Body of pancreas (tissue), 4 donors: ENCODE measurements at regions not wholly inside any gene's neighbourhood (a gene's known extent, or its start where the extent isn't known, plus 50 kb on each side); places are given as distances from the start of the nearest gene placed in this dataset.
A peak's percentile ranks its signal among the peaks of the same experiment; 100 is the strongest.

ENCODE experiments used
- ATAC-seq: fragments of 150-250 bp; one replicate; pipeline ENCODE4 v1.9.1; 2016
- DNase-seq, 4 donors: peaks; one replicate each; pipeline ENCODE4 v3.0.0-alpha.2; 2019
- H3K27ac ChIP-seq, 4 donors: fragments of 200-600 bp; sonication (generic); 1 replicate in 3 of 4; 2 replicates in 1 of 4; pipeline versions ENCODE4 v1.5.1 to v1.6.1; 2016 to 2019; ENCODE audit warnings: mild to moderate bottlenecking in 1 of 4, mixed read lengths in 1 of 4, moderate library complexity in 1 of 4
- H3K27me3 ChIP-seq, 2 donors: fragments of 200-600 bp; sonication (generic); one replicate each; pipeline ENCODE4 v1.6.0; 2016; ENCODE audit warnings: mild to moderate bottlenecking in 1 of 2
- H3K36me3 ChIP-seq, 2 donors: fragments of 200-600 bp; sonication (generic); replicated peaks in 1 of 2; 2 replicates each; pipeline ENCODE4 v1.5.1; 2016; ENCODE audit warnings: low read depth in 2 of 2; ENCODE audit not compliant: insufficient read depth in 1 of 2
- H3K4me1 ChIP-seq: fragments of 200-600 bp; sonication (generic); one replicate; pipeline ENCODE4 v1.6.0; 2016
- H3K4me3 ChIP-seq, 2 donors: fragments of 200-600 bp; sonication (generic); 1 replicate in 1 of 2; 2 replicates in 1 of 2; pipeline ENCODE4 v1.5.1; 2016 to 2019
- H3K9me3 ChIP-seq, 3 donors: fragments of 200-600 bp; sonication (generic); 1 replicate in 2 of 3; 2 replicates in 1 of 3; pipeline ENCODE4 v1.5.1; 2016
- POLR2A ChIP-seq, 3 donors: fragments of 450-650 bp; IDR thresholded peaks; one replicate each; pipeline ENCODE4 v1.6.1; 2016; ENCODE audit warnings: antibody characterized with exemption in 3 of 3, mild to moderate bottlenecking in 2 of 3
- WGBS, 2 donors: methylation state at CpG; one replicate each; pipeline ENCODE4 v1.1.5; 2017; 5-methylcytosine and 5-hydroxymethylcytosine counted together
- intact Hi-C: fragments of 100-400 bp; cut with DNase I; formaldehyde crosslinking; loops from one replicate; pipeline ENCODE4 v1.15.1; 2023
- TF ChIP-seq, protein P1 (sequence below), 7 experiments: fragments of 450-650 bp in 4 of 7; fragments of 200-600 bp in 3 of 7; sonication (generic) in 3 of 7; IDR thresholded peaks; one replicate each; pipeline ENCODE4 v1.5.1; 2016 to 2019; ENCODE audit warnings: antibody characterized with exemption in 7 of 7

DNA sequence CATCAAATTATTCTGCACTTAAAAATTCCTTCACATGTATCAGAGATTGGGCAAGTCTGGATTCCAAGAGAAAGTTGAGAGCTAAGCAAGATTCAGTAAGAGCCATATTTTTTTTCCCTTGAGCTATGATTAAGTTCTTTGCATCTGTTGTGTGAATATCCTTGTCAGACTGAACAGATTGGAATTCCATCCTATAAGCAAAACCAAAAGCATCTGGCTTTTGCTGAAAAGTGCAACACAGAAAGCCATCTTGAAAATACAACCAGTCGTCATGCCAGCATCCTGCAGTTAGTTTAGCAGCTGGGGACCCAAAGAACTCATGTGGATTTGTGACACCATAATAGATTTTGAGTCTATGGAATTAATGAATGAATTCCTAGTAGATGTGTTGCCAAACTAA lies 316.9 kb downstream of the MTRR start:
- TF ChIP-seq, protein P1, sequence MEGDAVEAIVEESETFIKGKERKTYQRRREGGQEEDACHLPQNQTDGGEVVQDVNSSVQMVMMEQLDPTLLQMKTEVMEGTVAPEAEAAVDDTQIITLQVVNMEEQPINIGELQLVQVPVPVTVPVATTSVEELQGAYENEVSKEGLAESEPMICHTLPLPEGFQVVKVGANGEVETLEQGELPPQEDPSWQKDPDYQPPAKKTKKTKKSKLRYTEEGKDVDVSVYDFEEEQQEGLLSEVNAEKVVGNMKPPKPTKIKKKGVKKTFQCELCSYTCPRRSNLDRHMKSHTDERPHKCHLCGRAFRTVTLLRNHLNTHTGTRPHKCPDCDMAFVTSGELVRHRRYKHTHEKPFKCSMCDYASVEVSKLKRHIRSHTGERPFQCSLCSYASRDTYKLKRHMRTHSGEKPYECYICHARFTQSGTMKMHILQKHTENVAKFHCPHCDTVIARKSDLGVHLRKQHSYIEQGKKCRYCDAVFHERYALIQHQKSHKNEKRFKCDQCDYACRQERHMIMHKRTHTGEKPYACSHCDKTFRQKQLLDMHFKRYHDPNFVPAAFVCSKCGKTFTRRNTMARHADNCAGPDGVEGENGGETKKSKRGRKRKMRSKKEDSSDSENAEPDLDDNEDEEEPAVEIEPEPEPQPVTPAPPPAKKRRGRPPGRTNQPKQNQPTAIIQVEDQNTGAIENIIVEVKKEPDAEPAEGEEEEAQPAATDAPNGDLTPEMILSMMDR (IDR thresholded peaks at IDR 0.05): no peak
- TF ChIP-seq POLR2A (IDR thresholded peaks at IDR 0.05): no peak
- ATAC-seq (no peak), DNase-seq (no peak)
- peaks cover 7% of the 10 kb centered on the region for H3K4me1 ChIP-seq
- H3K27me3 ChIP-seq: no peaks in the 10 kb centered on the region
- WGBS, 2 donors: 83 to 85% methylated on average over 1 of the region's 1 CpG
- intact Hi-C loops: no loop called here
- H3K36me3 ChIP-seq: no peaks in the 10 kb centered on the region
- H3K4me3 ChIP-seq: no peak overlapping the region
- no peaks in the 10 kb centered on the region for H3K9me3 ChIP-seq
- no peak overlapping the region for H3K27ac ChIP-seq

DNA sequence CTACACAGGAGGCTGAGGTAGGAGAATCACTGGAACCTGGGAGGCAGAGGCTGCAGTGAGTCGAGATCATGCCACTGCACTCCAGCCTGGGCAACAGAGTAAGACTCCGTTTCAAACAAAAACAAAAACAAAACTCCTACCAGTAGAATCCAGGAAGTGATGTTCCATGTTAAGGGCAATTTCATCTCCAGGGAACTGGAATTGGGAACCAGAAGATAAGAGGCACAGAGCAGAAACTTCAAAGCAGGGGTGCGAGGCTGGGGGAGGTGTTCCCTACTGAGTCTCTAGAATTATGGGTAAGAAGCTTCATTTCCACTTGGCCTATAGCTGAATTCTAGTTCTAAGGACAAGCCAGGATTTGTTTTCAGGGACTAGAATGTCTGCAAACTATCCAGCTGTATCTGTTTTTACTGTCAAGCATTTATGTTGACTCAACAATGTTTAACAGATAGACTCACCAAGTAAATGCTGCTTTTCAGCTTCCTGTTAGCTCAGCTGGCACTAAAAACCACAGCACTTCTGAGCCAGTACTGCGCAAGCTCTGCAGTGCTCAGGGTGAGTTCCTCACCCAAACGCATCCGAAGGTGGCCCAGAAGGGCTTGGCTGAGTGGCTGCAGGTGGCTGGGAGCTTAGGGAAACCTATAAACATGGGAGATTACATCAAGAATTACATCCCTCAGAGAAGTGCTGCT lies 320.1 kb downstream of the MTRR start:
- intact Hi-C loops: no loop called here
- TF ChIP-seq, protein P1 (IDR thresholded peaks at IDR 0.05): no peak
- no peak for TF ChIP-seq POLR2A (IDR thresholded peaks at IDR 0.05)
- ATAC-seq (peak; percentile 50), DNase-seq (peak in 3 of 4 donors; percentile 32 to 52 (median 41))
- H3K4me3 ChIP-seq: no peak overlapping the region
- 37 to 40% methylated on average over 6 of the region's 6 CpGs for WGBS, 2 donors
- no peaks in the 10 kb centered on the region for H3K9me3 ChIP-seq
- peak overlapping the region in 1 of 4 donors; percentile 22 for H3K27ac ChIP-seq
- H3K4me1 ChIP-seq: peaks cover 7% of the 10 kb centered on the region
- no peaks in the 10 kb centered on the region for H3K36me3 ChIP-seq
- no peaks in the 10 kb centered on the region for H3K27me3 ChIP-seq

DNA sequence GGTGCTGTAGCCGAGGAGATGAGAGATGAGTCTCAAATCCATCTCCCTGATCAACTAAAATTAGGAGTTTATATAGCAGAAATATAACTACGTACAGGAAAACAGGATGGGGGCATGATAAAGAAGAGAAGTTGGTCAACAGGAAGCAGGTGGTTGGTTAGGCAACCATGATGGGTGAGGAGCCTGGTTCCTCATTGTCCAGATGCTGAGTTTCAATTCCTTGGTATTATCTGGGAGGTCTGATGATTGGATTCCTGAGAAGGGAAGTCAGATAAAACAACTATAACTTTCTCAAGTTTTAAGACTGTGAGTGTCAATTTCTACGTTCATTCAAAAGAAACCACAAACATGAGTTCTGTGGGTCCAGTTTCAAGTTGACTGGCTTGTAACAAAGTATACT lies 323.9 kb downstream of the MTRR start:
- TF ChIP-seq POLR2A (IDR thresholded peaks at IDR 0.05): no peak
- TF ChIP-seq, protein P1 (IDR thresholded peaks at IDR 0.05): no peak
- 75 to 77% methylated on average over 3 of the region's 3 CpGs for WGBS, 2 donors
- H3K27ac ChIP-seq: no peak overlapping the region
- no peaks in the 10 kb centered on the region for H3K9me3 ChIP-seq
- H3K36me3 ChIP-seq: no peaks in the 10 kb centered on the region
- H3K4me1 ChIP-seq: peaks cover 7% of the 10 kb centered on the region
- ATAC-seq (no peak), DNase-seq (no peak)
- no peak overlapping the region for H3K4me3 ChIP-seq
- no peaks in the 10 kb centered on the region for H3K27me3 ChIP-seq
- intact Hi-C loops: no loop called here

DNA sequence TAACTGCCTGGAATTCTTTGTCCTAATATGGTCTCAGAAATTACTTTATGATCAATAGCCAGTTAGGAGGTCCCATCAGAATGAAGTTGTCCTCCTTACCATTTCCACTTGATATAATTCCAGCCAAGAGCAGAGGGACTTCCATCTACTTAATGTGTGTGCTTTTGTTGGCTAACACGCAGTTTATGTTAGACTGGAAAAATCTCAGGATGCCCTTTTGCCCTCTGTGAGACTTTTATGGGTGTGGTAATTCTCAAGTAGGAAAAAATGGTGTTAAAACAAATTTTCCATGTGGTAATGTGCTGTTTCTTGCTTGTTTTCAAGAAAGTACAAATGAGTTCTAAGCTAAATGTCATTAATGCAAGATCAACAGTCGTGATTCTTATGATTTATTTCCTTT lies 327.1 kb downstream of the MTRR start:
- ATAC-seq (no peak), DNase-seq (no peak)
- Histone ChIP-seq H3K4me1 (no peaks in the 10 kb centered on the region), H3K4me3 (no peak overlapping the region), H3K36me3 (no peaks in the 10 kb centered on the region), H3K27ac (no peak overlapping the region), H3K9me3 (no peaks in the 10 kb centered on the region), H3K27me3 (no peaks in the 10 kb centered on the region)
- WGBS, 2 donors: 32 to 50% methylated on average over 2 of the region's 2 CpGs
- TF ChIP-seq, protein P1 (IDR thresholded peaks at IDR 0.05): no peak
- TF ChIP-seq POLR2A (IDR thresholded peaks at IDR 0.05): no peak
- intact Hi-C loops: no loop called here

DNA sequence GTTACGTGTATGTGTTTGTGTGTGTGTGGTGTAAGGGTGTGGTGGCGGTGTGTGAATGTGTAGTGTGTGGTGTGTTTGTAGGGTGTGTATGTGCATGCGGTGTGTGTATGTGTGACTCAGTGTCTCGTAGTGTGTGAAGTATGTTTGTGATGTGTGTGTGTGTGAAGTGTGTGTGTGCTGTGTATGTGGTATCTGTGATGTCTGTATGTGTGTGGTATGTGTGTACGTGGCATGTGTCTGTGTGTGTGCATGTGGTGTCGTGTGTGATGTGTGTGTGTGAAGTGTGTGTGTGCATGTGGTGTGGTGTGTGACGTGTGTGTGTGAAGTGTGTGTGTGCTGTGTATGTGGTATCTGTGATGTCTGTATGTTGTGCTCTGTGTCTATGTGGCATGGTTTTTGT lies 339.4 kb downstream of the MTRR start:
- intact Hi-C loops: no loop called here
- TF ChIP-seq, protein P1 (IDR thresholded peaks at IDR 0.05): no peak
- TF ChIP-seq POLR2A (IDR thresholded peaks at IDR 0.05): no peak
- Histone ChIP-seq H3K9me3 (no peaks in the 10 kb centered on the region), H3K4me3 (no peak overlapping the region), H3K27ac (no peak overlapping the region), H3K36me3 (no peaks in the 10 kb centered on the region), H3K4me1 (no peaks in the 10 kb centered on the region), H3K27me3 (no peaks in the 10 kb centered on the region)
- DNase-seq (no peak), ATAC-seq (no peak)
- 84 to 87% methylated on average over 7 of the region's 7 CpGs for WGBS, 2 donors
